Body of pancreas (tissue), 4 donors: ENCODE measurements at regions not wholly inside any gene's neighbourhood (a gene's known extent, or its start where the extent isn't known, plus 50 kb on each side); places are given as distances from the start of the nearest gene placed in this dataset.

ENCODE experiments used
- POLR2A ChIP-seq, 3 donors: fragments of 450-650 bp; IDR thresholded peaks; one replicate each; pipeline ENCODE4 v1.6.1; 2016; ENCODE audit warnings: antibody characterized with exemption in 3 of 3, mild to moderate bottlenecking in 2 of 3
- TF ChIP-seq, protein P1 (sequence below), 7 experiments: fragments of 450-650 bp in 4 of 7; fragments of 200-600 bp in 3 of 7; sonication (generic) in 3 of 7; IDR thresholded peaks; one replicate each; pipeline ENCODE4 v1.5.1; 2016 to 2019; ENCODE audit warnings: antibody characterized with exemption in 7 of 7

DNA sequence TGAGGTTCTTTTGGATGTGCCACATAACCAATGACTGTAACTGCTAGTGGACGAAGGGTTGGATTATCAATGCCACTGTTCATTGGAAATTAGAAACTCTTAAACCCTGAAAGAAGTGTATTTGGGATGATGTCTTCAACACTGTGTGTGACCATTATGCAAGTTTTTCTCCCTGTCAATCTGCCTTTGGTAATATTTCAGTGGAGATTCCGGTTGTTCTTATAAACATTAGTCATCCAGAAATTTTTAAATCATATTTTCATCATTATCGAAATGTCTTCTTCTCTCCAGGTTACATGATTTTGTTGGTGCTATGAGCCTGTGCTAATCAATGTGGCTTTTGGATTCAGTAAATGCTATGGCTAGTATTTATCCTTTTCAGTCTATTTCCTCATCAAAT, 61.7 kb upstream of the KLF6 start:
- TF ChIP-seq, protein P1, sequence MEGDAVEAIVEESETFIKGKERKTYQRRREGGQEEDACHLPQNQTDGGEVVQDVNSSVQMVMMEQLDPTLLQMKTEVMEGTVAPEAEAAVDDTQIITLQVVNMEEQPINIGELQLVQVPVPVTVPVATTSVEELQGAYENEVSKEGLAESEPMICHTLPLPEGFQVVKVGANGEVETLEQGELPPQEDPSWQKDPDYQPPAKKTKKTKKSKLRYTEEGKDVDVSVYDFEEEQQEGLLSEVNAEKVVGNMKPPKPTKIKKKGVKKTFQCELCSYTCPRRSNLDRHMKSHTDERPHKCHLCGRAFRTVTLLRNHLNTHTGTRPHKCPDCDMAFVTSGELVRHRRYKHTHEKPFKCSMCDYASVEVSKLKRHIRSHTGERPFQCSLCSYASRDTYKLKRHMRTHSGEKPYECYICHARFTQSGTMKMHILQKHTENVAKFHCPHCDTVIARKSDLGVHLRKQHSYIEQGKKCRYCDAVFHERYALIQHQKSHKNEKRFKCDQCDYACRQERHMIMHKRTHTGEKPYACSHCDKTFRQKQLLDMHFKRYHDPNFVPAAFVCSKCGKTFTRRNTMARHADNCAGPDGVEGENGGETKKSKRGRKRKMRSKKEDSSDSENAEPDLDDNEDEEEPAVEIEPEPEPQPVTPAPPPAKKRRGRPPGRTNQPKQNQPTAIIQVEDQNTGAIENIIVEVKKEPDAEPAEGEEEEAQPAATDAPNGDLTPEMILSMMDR (IDR thresholded peaks at IDR 0.05), result no peak
- TF ChIP-seq POLR2A (IDR thresholded peaks at IDR 0.05), result no peak
